ENCODE measurements at regions not wholly inside any gene's neighbourhood (a gene's known extent, or its start where the extent isn't known, plus 50 kb on each side); places are given as distances from the start of the nearest gene placed in this dataset.

- ChIA-PET CTCF (no interaction called here), POLR2A (no interaction called here)
- Histone ChIP-seq H3K27ac (ENCODE audit: extremely low read depth, low read depth, low read length) (no peak overlapping the region), H3K36me3 (ENCODE audit: control insufficient read depth in 2 of 2, insufficient read depth in 1 of 2, low read length in 2 of 2) (no peaks in the 10 kb centered on the region), H3K4me3 (ENCODE audit: low read depth, low read length) (no peak overlapping the region), H3K4me1 (ENCODE audit: control insufficient read depth, insufficient read depth, low read length) (no peaks in the 10 kb centered on the region), H3K9me3 (ENCODE audit: control insufficient read depth, insufficient read depth, low read depth, low read length) (no peaks in the 10 kb centered on the region)
- TF ChIP-seq ZNF571 (tag by site-specific recombination; IDR thresholded peaks at IDR 0.05) (no peak), ZNF518A (tag by site-specific recombination; conservative IDR thresholded peaks at IDR 0.05; ENCODE audit: low read depth) (no peak), ZNF23 (tag by site-specific recombination; IDR thresholded peaks at IDR 0.05; ENCODE audit: borderline replicate concordance) (no peak), SP3 (tag by site-specific recombination; IDR thresholded peaks at IDR 0.05) (no peak), ZNF350 (tag by site-specific recombination; IDR thresholded peaks at IDR 0.05) (no peak), ZNF335 (tag by site-specific recombination; conservative IDR thresholded peaks at IDR 0.05) (no peak), BCL11B (tag by site-specific recombination; IDR thresholded peaks at IDR 0.05; ENCODE audit: low read depth) (no peak)
These were observed 348.3 kb upstream of the LRATD1 start for GRCh38 chr2:14284244-14284643.

- POLR2A ChIA-PET = no interaction called here
- Histone ChIP-seq H3K4me1 (ENCODE audit: control insufficient read depth, insufficient read depth, low read length) (no peaks in the 10 kb centered on the region), H3K4me3 (ENCODE audit: low read depth, low read length) (no peak overlapping the region), H3K27ac (ENCODE audit: extremely low read depth, low read depth, low read length) (no peak overlapping the region), H3K9me3 (ENCODE audit: control insufficient read depth, insufficient read depth, low read depth, low read length) (no peaks in the 10 kb centered on the region), H3K36me3 (ENCODE audit: control insufficient read depth in 2 of 2, insufficient read depth in 1 of 2, low read length in 2 of 2) (no peaks in the 10 kb centered on the region)
- CTCF ChIA-PET = no interaction called here
- no peak for TF ChIP-seq HOXC10 (CRISPR knock-in tag; IDR thresholded peaks at IDR 0.05)
- TF ChIP-seq GLIS1 (tag by site-specific recombination; IDR thresholded peaks at IDR 0.05) = no peak
- no peak for TF ChIP-seq ZSCAN18 (tag by site-specific recombination; IDR thresholded peaks at IDR 0.05)
- no peak for TF ChIP-seq PATZ1 (tag by site-specific recombination; IDR thresholded peaks at IDR 0.05)
- TF ChIP-seq KLF10 (tag by site-specific recombination; IDR thresholded peaks at IDR 0.05) = no peak
- TF ChIP-seq ZNF449 (tag by site-specific recombination; IDR thresholded peaks at IDR 0.05) = no peak
- no peak for TF ChIP-seq ZNF623 (tag by site-specific recombination; IDR thresholded peaks at IDR 0.05)
- TF ChIP-seq ZNF324 (tag by site-specific recombination; IDR thresholded peaks at IDR 0.05) = no peak
- no peak for TF ChIP-seq MZF1 (tag by site-specific recombination; IDR thresholded peaks at IDR 0.05; ENCODE audit: borderline replicate concordance)
- TF ChIP-seq ZNF776 (tag by site-specific recombination; IDR thresholded peaks at IDR 0.05; ENCODE audit: borderline replicate concordance) = no peak
- TF ChIP-seq ZNF830 (tag by site-specific recombination; IDR thresholded peaks at IDR 0.05; ENCODE audit: low read depth) = no peak
- no peak for TF ChIP-seq WT1 (tag by site-specific recombination; IDR thresholded peaks at IDR 0.05)
- no peak for TF ChIP-seq ZNF169 (tag by site-specific recombination; IDR thresholded peaks at IDR 0.05)
- TF ChIP-seq ZSCAN5A (tag by site-specific recombination; IDR thresholded peaks at IDR 0.05) = no peak
- no peak for TF ChIP-seq OVOL3 (tag by site-specific recombination; IDR thresholded peaks at IDR 0.05)
- no peak for TF ChIP-seq ZNF600 (tag by site-specific recombination; IDR thresholded peaks at IDR 0.05)
- TF ChIP-seq ZNF837 (tag by site-specific recombination; IDR thresholded peaks at IDR 0.05) = no peak
- no peak for TF ChIP-seq GLI2 (tag by site-specific recombination; IDR thresholded peaks at IDR 0.05; ENCODE audit: borderline replicate concordance, low read depth)
These were observed 346.7 kb upstream of the LRATD1 start for GRCh38 chr2:14285812-14286211.
